ENCODE measurements at regions not wholly inside any gene's neighbourhood (a gene's known extent, or its start where the extent isn't known, plus 50 kb on each side); places are given as distances from the start of the nearest gene placed in this dataset.
A peak's percentile ranks its signal among the peaks of the same experiment; 100 is the strongest.

- TF ChIP-seq NRF1 (conservative IDR thresholded peaks at IDR 0.05 in 1 of 2, IDR thresholded peaks at IDR 0.05 in 1 of 2), result peak; percentile 60 to 70
- TF ChIP-seq ELF1 (tag; IDR thresholded peaks at IDR 0.05), result peak; percentile 40; the same call in 1 of the 2 replicates
- 0 out of 2 replicates have a peak, but pooled peaks have one; percentile 46 for TF ChIP-seq CREB3L1 (IDR thresholded peaks at IDR 0.05; ENCODE audit: borderline replicate concordance, low read depth)
- peak; percentile 16; the same call in 1 of the 2 replicates for TF ChIP-seq GTF2E2 (tag; IDR thresholded peaks at IDR 0.05)
- 0 out of 2 replicates have a peak, but pooled peaks have one; percentile 11 for TF ChIP-seq ARID2 (IDR thresholded peaks at IDR 0.05)
- TF ChIP-seq KDM5B (IDR thresholded peaks at IDR 0.05; ENCODE audit: insufficient replicate concordance, low read depth, low read length), result peak; percentile 6
- peak; percentile 37; the same call in 1 of the 2 replicates for TF ChIP-seq E2F4 (CRISPR knock-in tag; IDR thresholded peaks at IDR 0.05; ENCODE audit: low read depth)
- TF ChIP-seq ZNF695 (CRISPR knock-in tag; IDR thresholded peaks at IDR 0.05), result 0 out of 2 replicates have a peak, but pooled peaks have one; percentile 51
- TF ChIP-seq GABPB1 (CRISPR knock-in tag; IDR thresholded peaks at IDR 0.05), result peak; percentile 9; the same call in 1 of the 2 replicates
- TF ChIP-seq ATF6 (CRISPR knock-in tag; IDR thresholded peaks at IDR 0.05), result 0 out of 2 replicates have a peak, but pooled peaks have one; percentile 22
These were observed 79.3 kb upstream of the RGPD4 start (continued) for GRCh38 chr2:107747199-107747963.

Data from K562 (cell line).